DND-41 (cell line): ENCODE measurements at regions not wholly inside any gene's neighbourhood (a gene's known extent, or its start where the extent isn't known, plus 50 kb on each side); places are given as distances from the start of the nearest gene placed in this dataset.

Experiments used
- EZH2 ChIP-seq: IDR thresholded peaks from 3 replicates; pipeline ENCODE4 v1.6.1; 2012; ENCODE audit warnings: borderline replicate concordance, low read depth, mild to moderate bottlenecking, moderate library complexity, low read length, inconsistent platforms; ENCODE audit not compliant: severe bottlenecking
- TF ChIP-seq, protein P1 (sequence below): IDR thresholded peaks from 2 replicates; pipeline ENCODE4 v1.5.1; 2012; ENCODE audit warnings: borderline replicate concordance, low read length, moderate library complexity, mild to moderate bottlenecking; ENCODE audit not compliant: poor library complexity, severe bottlenecking; ENCODE audit errors: extremely low read depth

DNA sequence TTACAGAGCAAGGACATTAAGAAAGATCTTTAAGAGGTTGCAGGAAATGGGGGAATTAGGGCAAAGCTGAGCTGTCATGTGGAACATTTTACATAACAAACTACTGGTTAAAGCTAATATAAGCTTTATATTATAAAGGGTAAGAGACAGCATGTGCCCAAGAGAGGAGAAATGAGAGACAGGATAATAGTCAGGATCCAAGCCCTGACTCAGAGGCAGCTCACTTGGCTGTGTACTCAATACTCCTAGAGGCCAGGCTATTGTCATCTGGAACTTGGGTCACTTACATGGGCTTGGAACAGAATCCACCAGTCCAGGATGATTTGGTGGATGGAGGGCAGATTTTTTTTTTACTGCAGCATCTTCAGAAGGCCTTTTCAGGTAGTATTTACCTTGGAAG, 418.6 kb upstream of the ZMIZ1 start:
- TF ChIP-seq EZH2, result no peak
- TF ChIP-seq, protein P1, sequence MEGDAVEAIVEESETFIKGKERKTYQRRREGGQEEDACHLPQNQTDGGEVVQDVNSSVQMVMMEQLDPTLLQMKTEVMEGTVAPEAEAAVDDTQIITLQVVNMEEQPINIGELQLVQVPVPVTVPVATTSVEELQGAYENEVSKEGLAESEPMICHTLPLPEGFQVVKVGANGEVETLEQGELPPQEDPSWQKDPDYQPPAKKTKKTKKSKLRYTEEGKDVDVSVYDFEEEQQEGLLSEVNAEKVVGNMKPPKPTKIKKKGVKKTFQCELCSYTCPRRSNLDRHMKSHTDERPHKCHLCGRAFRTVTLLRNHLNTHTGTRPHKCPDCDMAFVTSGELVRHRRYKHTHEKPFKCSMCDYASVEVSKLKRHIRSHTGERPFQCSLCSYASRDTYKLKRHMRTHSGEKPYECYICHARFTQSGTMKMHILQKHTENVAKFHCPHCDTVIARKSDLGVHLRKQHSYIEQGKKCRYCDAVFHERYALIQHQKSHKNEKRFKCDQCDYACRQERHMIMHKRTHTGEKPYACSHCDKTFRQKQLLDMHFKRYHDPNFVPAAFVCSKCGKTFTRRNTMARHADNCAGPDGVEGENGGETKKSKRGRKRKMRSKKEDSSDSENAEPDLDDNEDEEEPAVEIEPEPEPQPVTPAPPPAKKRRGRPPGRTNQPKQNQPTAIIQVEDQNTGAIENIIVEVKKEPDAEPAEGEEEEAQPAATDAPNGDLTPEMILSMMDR, result no peak
